ENCODE measurements at regions not wholly inside any gene's neighbourhood (a gene's known extent, or its start where the extent isn't known, plus 50 kb on each side); places are given as distances from the start of the nearest gene placed in this dataset.
"Not testable (repeated sequence)": the region's sequence is repeated elsewhere in the genome, so short reads cannot be mapped to it uniquely, and the experiment has no call there.

DNA sequence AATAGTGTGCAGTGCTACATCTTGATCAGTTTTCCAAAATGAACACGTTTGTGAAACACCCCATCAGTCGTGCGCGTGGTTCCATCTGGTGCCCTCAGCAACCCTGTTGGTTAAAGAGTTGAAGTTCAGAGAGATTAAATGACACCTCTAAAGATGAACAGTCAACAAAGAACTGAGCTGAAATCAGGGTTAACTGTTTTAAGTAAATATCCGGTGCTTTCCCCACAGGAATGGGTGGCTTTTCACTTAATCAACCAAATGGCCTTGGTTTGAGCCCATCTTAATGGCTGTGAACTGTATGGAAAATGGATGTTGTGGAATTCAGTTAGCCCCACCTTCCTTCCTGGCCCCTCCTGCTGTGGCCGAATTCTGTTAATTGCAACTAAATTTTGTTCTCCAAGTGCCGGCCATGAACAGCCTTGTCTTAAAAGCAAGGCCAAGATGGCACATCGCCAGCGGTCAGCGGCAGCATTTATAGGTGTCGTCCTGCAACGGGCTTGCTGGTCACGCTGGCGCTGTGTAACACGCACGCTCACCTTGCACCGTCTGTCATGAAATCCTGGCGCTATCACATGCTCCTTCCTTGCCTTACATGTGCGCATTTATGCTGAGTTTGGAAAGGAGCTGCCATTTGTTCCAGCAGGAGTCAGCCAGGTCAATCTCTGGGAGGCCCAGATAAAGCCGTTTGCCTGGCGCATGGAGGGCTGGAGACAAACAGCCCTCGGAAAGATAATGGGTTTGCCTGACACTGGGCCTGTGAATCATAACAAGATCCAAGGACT is 164.5 kb downstream of the ERMARD start:
- no peak for DNase-seq

GRCh38 chr6:169913745-169914144 is 162.3 kb downstream of the ERMARD start:
- not testable (repeated sequence) for DNase-seq

GRCh38 chr6:169913096-169913638 is 161.7 kb downstream of the ERMARD start:
- no peak for DNase-seq

DNA sequence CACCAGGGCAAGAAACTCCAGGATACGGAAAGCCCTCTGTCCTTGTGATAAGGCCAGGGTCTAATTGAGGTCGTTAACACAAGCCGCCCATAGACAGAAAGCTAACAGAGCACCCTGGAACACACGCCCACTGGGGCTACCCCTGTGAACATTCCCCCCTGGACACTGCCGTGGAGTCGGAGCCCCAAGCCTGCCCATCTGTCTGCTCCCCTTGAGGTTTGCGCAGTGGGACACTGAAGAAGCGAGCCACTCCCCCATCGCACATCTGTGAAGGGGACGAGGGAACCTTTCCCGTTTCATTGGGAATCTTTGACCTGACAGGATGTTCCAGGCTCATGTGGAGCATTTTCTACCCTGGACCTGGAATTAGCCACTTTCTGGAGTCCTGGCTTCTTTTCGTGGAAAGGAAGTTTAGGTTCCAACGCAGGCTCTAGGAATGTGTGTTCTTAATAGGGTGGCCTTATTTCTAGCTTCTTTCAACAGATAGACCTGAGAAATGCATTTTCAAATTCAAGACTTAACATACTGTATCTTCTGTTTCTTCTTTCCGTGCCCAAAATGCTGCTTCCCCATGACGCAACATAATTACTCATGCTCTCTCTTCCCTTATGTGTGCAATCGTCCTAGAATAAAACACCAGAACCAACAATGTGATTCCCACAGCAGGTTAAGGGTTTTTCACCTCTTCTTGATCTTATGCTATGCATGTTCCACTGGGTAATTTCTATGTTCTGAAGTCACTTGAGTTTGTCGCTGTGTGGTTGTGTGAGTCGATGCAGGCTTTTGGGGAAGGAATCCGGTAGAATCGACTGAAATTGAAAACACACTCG is 161.1 kb downstream of the ERMARD start:
- DNase-seq, result no peak

DNA sequence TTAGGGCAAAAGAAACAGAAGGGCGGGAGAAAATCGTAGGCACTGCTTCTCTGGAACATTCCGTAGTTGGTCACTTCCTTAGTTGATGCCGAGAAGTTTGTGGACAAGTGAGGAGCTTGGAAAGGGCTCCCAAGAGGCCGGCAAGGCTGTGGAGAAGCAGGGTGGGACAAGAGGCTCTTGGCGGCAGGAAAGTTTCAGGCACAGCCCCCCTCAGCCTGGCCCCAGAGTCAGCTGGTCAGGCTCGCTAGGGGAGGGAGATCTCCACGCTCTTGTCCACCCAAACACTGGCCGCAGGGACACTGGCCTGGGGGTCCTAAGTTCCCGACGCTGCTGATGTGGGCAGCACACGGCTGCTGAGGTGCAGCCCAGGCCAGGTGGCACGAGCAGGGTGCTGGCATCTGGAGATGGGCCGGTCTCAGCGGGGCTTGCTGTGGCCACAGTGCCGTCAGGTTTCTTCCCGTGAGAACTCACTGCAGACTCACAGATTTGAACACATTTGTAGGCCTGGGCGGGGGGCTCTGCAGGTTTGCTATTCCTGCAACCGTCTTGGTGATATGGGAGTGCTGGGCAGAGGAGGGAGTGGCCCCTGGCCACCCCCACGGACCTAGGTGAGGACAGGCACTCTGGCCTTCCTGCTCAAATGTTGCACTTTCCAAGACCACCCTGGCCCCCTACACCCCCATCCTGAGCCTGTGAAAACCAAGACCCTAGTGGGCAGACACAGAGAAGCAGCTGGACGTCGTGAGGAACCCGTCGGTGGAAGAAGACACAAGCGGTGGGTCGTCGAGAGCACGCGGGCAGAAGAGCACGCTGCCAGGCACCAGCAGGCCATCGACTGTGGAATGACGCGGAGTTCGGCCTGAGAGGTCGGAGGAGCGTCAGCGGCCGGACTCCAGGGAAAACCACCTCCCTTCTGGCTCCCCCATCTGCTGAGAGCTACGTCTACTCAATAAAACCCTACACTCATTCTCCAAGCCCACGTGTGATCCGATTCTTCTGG is 160.1 kb downstream of the ERMARD start:
- DNase-seq, result no peak

DNA sequence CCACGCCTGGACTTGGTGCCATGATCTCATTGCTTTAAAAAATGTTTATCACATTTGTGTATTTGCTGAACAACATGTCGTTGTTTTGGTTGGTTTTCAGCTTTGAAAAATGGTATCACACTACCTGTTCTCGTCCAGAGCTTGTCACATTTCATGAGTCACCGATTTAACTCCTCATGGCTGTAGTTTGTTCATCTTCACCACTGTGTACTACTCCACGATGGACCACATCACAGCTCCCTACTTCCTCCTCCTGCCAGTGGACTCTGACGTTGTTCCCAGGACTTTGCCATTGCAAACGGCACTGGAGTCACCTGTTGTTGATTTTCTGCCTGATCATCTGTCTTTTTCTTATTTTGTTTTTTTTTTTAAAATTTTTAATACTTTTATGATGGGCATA is 157.7 kb downstream of the ERMARD start:
- no peak for DNase-seq

GRCh38 chr6:169908403-169908933 is 157.0 kb downstream of the ERMARD start:
- DNase-seq, result no peak

DNA sequence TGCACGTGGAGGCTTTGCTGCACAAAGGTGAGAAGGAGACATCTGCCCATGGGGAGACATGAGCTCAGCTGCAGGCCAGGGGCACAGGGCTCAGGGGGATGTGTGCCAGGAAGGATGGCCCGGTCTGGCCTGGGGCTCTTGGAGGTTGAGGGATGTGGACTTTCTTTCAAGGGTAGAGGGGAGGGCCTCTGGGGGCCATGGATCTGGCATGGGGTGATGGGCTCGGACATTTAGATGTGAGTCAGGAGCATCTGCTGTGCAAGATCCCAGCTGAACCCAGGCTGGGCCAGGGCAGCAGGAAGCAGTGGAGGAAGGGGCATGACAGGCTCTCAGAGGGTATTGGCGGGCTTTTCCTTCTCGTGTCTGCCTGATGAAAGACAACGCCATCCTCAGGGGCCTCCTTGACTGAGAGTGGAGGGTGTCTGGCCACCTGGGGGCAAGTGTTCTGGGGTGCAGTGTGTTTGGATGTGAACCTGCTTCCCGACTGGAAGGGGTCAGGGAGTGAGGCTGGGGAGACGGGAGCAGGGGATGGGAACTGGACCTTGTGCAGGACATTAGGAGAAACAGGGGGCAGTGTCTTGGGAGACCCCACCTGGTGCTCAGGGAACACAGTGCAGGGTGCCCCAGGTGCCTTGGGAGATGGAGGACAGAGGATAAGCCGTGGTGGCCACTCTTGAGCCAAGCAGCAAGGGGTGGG is 156.1 kb downstream of the ERMARD start:
- no peak for DNase-seq

- DNase-seq, result no peak
Measured at GRCh38 chr6:169906688-169907418, 155.4 kb downstream of the ERMARD start.

DNA sequence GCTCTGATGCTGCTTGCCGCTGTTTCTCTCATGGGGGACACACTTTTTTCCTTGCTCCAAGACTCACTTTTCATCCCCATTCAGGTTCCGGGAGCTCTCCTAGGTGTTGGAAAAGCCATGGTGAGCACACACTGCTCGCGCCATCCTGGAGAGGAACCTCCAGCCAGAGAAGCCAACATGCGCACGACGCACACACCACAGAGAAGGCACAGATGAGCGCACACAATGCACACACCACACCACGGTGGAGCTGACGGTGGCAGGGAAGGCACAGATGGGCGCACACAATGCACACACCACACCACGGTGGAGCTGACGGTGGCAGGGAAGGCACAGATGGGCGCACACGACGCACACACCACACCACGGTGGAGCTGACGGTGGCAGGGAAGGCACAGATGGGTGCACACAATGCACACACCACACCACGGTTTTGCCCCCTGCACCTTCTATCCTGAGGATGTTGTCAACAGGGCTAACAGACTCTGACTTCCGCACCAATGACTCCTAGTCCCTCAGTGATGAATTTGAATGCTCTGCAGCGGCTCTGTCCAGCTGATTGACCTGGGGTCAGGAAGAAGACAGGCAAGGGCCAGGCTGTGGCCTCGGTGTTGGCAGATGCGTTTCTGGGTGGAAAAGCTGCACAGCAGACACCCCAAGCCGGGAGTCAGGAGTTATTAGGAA is 154.7 kb downstream of the ERMARD start:
- no peak for DNase-seq

DNA sequence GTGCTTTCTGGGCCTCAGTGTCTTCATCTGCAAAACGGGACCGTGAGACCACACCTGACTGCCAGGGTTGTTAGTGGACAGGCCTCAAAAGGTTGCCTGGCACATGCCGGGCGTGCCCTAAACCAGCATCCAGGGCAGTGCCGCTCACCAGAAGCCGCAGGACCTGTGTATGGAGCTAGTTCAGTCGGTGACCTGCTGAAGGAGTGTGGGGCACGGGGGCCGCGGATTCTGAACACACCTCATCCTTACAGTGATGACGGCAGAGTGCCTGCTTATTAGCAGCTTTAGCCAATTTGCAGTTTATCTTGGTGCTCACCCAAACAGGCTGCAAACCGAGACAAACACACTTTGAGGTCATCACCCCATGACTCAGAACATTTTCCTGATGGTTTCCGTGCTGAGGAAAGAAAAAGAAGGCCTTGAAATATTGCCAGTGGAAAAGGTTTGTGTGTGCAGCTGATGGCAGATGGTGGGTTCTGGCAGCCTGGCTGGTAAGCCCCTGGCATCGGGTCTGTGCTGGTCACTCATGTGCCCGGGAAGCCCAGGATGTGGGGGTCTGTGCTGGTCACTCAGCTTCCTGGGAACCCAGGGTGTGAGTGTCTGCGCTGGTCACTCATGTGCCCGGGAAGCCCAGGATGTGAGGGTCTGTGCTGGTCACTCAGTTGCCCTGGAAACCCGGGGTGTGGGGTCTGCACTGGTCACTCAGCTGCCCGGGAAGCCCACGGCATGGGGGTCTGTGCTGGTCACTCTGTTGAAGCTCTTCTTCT is 153.8 kb downstream of the ERMARD start:
- DNase-seq, result no peak

GRCh38 chr6:169904051-169904922 is 152.9 kb downstream of the ERMARD start:
- no peak for DNase-seq

- no peak for DNase-seq
Measured at GRCh38 chr6:169903122-169903521, 151.7 kb downstream of the ERMARD start.

DNA sequence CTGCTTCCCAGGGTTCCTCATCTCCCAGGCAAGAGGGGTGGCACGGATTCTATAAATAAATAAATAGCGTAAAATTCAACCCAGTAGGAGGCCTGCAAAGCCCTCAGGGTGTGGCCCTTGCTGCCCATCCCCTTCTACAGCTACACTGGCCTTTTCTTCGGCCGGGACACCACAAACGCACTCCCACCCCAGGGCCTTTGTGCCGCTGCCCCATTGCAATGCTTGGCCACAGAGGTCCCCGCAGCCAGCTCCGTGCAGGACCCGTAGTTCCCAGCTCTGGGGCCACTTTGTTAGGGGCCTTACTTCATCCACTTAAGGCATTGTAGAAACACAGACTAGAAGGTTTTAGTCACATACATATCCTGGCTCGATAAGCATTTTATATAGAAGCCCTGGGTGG is 151.2 kb downstream of the ERMARD start:
- DNase-seq, result no peak

- DNase-seq, result no peak
Measured at GRCh38 chr6:169902070-169902469, 150.6 kb downstream of the ERMARD start.

DNA sequence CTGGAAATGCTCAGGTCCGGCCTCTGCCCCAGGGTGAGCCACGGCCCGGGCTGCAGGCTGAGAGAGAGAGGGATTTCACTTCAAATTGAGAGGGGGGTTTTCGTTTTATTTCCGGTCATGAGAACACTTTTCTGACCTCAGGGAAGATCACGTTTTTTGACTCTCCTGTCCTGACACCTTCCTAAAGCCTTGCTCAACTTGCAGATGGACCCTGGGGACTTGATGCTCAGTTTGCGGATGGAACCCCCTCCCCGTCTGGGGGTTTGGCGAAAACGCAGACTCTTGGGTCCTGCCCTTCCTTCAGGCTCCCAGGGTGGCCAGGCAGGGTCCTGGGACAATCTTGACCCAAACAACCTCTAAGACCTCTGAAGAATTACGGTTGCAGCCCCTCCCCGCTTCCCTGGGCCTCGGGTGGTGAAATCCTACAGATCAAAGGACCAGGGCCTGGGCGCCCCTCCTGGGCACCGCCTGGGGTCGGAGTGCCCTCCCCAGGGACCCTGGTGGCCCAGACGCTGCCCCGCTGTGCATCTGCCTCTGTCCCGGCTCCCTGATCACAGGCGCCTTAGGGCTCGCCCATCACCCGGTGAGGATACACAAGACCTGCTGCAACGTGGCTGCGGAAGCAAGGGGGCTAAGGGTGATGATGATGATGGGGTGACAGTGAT is 148.2 kb downstream of the ERMARD start:
- DNase-seq, result no peak
